OCI-LY1 (cell line): ENCODE measurements at regions not wholly inside any gene's neighbourhood (a gene's known extent, or its start where the extent isn't known, plus 50 kb on each side); places are given as distances from the start of the nearest gene placed in this dataset.

ENCODE experiments used
- H2AFZ ChIP-seq: fragments of 200-600 bp; sonication (generic), shearing (Covaris generic); 2 replicates; pipeline ENCODE4 v1.6.0; 2014; ENCODE audit warnings: antibody characterized with exemption, mild to moderate bottlenecking, low read length
- H3F3A ChIP-seq: fragments of 200-600 bp; sonication (generic), shearing (Covaris generic); 2 replicates; pipeline ENCODE4 v1.6.0; 2014; ENCODE audit warnings: mild to moderate bottlenecking, antibody characterized with exemption, low read length, moderate library complexity; ENCODE audit not compliant: insufficient read depth
- H3K27ac ChIP-seq: fragments of 200-600 bp; sonication (generic); 2 replicates; pipeline ENCODE4 v1.5.1; 2014; ENCODE audit warnings: low read length, mixed run types, mild to moderate bottlenecking, low read depth; ENCODE audit not compliant: poor library complexity, severe bottlenecking
- H3K27me3 ChIP-seq: fragments of 200-600 bp; sonication (generic); 2 replicates; pipeline ENCODE4 v1.6.0; 2014; ENCODE audit warnings: antibody characterized with exemption, mild to moderate bottlenecking, low read length, moderate library complexity; ENCODE audit not compliant: insufficient read depth
- H3K36me3 ChIP-seq: fragments of 200-600 bp; sonication (generic); 2 replicates; pipeline ENCODE4 v1.6.1; 2014; ENCODE audit warnings: mild to moderate bottlenecking, antibody characterized with exemption, low read length, moderate library complexity, mixed read lengths; ENCODE audit not compliant: insufficient read depth
- H3K4me1 ChIP-seq: fragments of 200-600 bp; sonication (generic); 2 replicates; pipeline ENCODE4 v1.5.1; 2014; ENCODE audit warnings: mild to moderate bottlenecking, low read length, moderate library complexity; ENCODE audit not compliant: insufficient read depth, severe bottlenecking
- H3K4me2 ChIP-seq: fragments of 200-600 bp; sonication (generic), shearing (Covaris generic); 2 replicates; pipeline ENCODE4 v1.6.1; 2014; ENCODE audit warnings: low read length
- H3K4me3 ChIP-seq: fragments of 200-600 bp; sonication (generic); 2 replicates; pipeline ENCODE4 v1.5.1; 2014; ENCODE audit warnings: low read length, low read depth, mild to moderate bottlenecking, mixed read lengths; ENCODE audit not compliant: poor library complexity, severe bottlenecking
- H3K79me2 ChIP-seq: fragments of 200-600 bp; shearing (Covaris generic); 2 replicates; pipeline ENCODE4 v1.6.1; 2016; ENCODE audit warnings: mixed run types, low read length, mixed read lengths; ENCODE audit not compliant: insufficient read depth
- H3K9ac ChIP-seq: fragments of 200-600 bp; sonication (generic), shearing (Covaris generic); 2 replicates; pipeline ENCODE4 v1.6.1; 2014; ENCODE audit warnings: mild to moderate bottlenecking, low read length, mixed read lengths
- H3K9me2 ChIP-seq: fragments of 200-600 bp; sonication (generic), shearing (Covaris generic); 2 replicates; pipeline ENCODE4 v1.6.1; 2014; ENCODE audit warnings: low read depth, mild to moderate bottlenecking, low read length, mixed read lengths
- H3K9me3 ChIP-seq: fragments of 200-600 bp; shearing (Covaris generic); 2 replicates; pipeline ENCODE4 v1.6.1; 2014; ENCODE audit warnings: low read length, mixed read lengths
- H4K20me1 ChIP-seq: fragments of 200-600 bp; sonication (generic), shearing (Covaris generic); 2 replicates; pipeline ENCODE4 v1.6.0; 2016; ENCODE audit warnings: mild to moderate bottlenecking, low read length; ENCODE audit not compliant: insufficient read depth
- CTCF ChIP-seq: fragments of 200-600 bp; sonication (generic), shearing (Covaris generic); IDR thresholded peaks from 2 replicates; pipeline ENCODE4 v1.5.1; 2017; ENCODE audit warnings: mild to moderate bottlenecking, antibody characterized with exemption, low read length, moderate library complexity, mixed read lengths
- EZH2 ChIP-seq: fragments of 200-600 bp; sonication (generic), shearing (Covaris generic); IDR thresholded peaks from 2 replicates; pipeline ENCODE4 v1.8.0; 2017; ENCODE audit warnings: borderline replicate concordance, mixed run types, mild to moderate bottlenecking, antibody characterized with exemption, low read length, moderate library complexity, mixed read lengths

DNA sequence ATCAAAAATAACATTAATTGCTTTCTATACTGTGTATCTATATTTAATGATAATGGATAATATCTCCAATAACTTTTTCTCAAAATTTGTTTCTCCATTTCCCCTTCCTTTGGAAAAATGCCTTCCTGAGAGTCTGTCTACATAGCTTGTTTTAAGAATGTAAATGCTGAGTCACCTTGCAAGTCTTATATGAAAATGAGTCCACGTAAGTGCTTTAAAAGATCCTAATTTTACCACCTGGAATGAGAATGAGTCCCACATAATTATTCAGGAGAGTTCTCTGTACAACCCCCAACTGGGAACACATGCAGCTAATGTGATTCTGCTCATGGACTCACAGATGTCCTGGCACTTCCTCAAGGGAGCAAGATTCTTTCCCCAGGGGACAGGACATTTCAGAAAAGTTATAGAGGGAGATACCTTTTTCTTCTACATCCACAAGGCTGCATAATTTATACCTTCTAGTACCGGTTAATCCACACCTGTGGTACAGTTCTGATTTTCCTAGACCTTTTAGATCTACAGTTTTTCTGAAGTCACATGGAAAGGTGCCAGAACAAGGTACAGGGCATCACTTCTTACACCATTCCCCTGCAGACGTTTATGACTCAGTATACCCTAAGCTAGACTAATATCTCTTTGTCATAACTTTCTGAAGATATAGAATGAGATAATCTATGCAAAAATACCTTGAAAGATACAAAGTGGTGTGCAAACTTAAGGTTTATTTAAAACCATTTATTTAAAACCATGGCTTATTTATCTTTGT lies 314.1 kb downstream of the CETN3 start:
- no peak overlapping the region for H2AFZ ChIP-seq

GRCh38 chr5:90093751-90094485 lies 315.6 kb downstream of the CETN3 start:
- H3K4me1 ChIP-seq: no peaks in the 10 kb centered on the region
- H3K27ac ChIP-seq: no peak overlapping the region
- TF ChIP-seq CTCF (no peak), EZH2 (no peak)
- H4K20me1 ChIP-seq: no peaks in the 10 kb centered on the region
- H3K9me3 ChIP-seq: no peaks in the 10 kb centered on the region
- H3K9ac ChIP-seq: no peak overlapping the region
- no peak overlapping the region for H3K4me2 ChIP-seq
- no peaks in the 10 kb centered on the region for H3K27me3 ChIP-seq
- H3K9me2 ChIP-seq: no peaks in the 10 kb centered on the region
- H3K36me3 ChIP-seq: no peaks in the 10 kb centered on the region
- no peak overlapping the region for H2AFZ ChIP-seq
- no peak overlapping the region for H3K4me3 ChIP-seq
- no peaks in the 10 kb centered on the region for H3F3A ChIP-seq
- H3K79me2 ChIP-seq: no peaks in the 10 kb centered on the region

More for the DNA sequence above, 314.1 kb downstream of the CETN3 start:
- H4K20me1 ChIP-seq: no peaks in the 10 kb centered on the region
- no peaks in the 10 kb centered on the region for H3K9me3 ChIP-seq
- no peaks in the 10 kb centered on the region for H3K27me3 ChIP-seq
- no peaks in the 10 kb centered on the region for H3K36me3 ChIP-seq
- no peak overlapping the region for H3K27ac ChIP-seq
- TF ChIP-seq CTCF (no peak), EZH2 (no peak)
- no peak overlapping the region for H3K4me3 ChIP-seq
- H3K9me2 ChIP-seq: no peaks in the 10 kb centered on the region
- no peak overlapping the region for H3K4me2 ChIP-seq
- no peaks in the 10 kb centered on the region for H3K4me1 ChIP-seq
- no peaks in the 10 kb centered on the region for H3K79me2 ChIP-seq
- H3F3A ChIP-seq: no peaks in the 10 kb centered on the region
- H3K9ac ChIP-seq: no peak overlapping the region

DNA sequence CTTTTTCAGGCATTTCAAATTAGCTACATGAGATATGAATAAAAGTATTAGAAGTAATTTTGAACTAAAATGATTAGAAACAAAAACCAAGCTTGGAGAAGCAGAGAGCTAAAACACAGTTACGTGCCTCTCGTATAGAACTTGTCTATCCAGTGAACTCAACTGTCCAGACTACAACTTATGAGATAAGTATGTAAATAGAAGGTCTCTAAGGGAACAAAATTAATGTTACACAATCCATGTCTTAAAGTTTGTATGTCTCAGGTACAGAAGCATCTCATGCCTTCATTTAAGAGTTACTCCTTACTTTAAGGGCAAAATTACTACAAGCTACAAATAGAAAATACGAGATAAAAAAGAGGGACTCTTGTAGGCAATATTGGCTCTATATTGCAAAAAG lies 316.8 kb downstream of the CETN3 start:
- no peak overlapping the region for H3K9ac ChIP-seq
- no peaks in the 10 kb centered on the region for H4K20me1 ChIP-seq
- no peaks in the 10 kb centered on the region for H3K9me3 ChIP-seq
- H2AFZ ChIP-seq: no peak overlapping the region
- H3K4me1 ChIP-seq: no peaks in the 10 kb centered on the region
- TF ChIP-seq CTCF: no peak
- TF ChIP-seq EZH2: no peak
- no peaks in the 10 kb centered on the region for H3K36me3 ChIP-seq
- no peaks in the 10 kb centered on the region for H3F3A ChIP-seq
- H3K79me2 ChIP-seq: no peaks in the 10 kb centered on the region
- H3K4me2 ChIP-seq: no peak overlapping the region
- no peaks in the 10 kb centered on the region for H3K9me2 ChIP-seq
- H3K27ac ChIP-seq: no peak overlapping the region
- H3K4me3 ChIP-seq: no peak overlapping the region
- no peaks in the 10 kb centered on the region for H3K27me3 ChIP-seq
